ENCODE measurements at regions not wholly inside any gene's neighbourhood (a gene's known extent, or its start where the extent isn't known, plus 50 kb on each side); places are given as distances from the start of the nearest gene placed in this dataset.
"Not testable (repeated sequence)": the region's sequence is repeated elsewhere in the genome, so short reads cannot be mapped to it uniquely, and the experiment has no call there.

- DNase-seq (ENCODE audit: extremely low read depth, low read depth, low spot score), result no peak
Observed at GRCh38 chr14:31911160-31911559, 165.9 kb upstream of the ARHGAP5 start.

GRCh38 chr14:31913370-31913769 lies 163.7 kb upstream of the ARHGAP5 start:
- no peak for DNase-seq (ENCODE audit: extremely low read depth, low read depth, low spot score)

GRCh38 chr14:31918289-31918688 lies 158.8 kb upstream of the ARHGAP5 start:
- not testable (repeated sequence) for DNase-seq (ENCODE audit: extremely low read depth, low read depth, low spot score)

- no peak for DNase-seq (ENCODE audit: extremely low read depth, low read depth, low spot score)
Observed at GRCh38 chr14:31920001-31920400, 157.1 kb upstream of the ARHGAP5 start.

GRCh38 chr14:31920989-31921650 lies 156.0 kb upstream of the ARHGAP5 start:
- no peak for DNase-seq (ENCODE audit: extremely low read depth, low read depth, low spot score)

- DNase-seq (ENCODE audit: extremely low read depth, low read depth, low spot score), result no peak
Observed at GRCh38 chr14:31921721-31922120, 155.4 kb upstream of the ARHGAP5 start.

GRCh38 chr14:31926123-31926522 lies 151.0 kb upstream of the ARHGAP5 start:
- DNase-seq (ENCODE audit: extremely low read depth, low read depth, low spot score), result no peak

- peak; percentile 64 for DNase-seq (ENCODE audit: extremely low read depth, low read depth, low spot score)
Observed at GRCh38 chr14:31926652-31927347, 150.3 kb upstream of the ARHGAP5 start.

- peak; percentile 84 for DNase-seq (ENCODE audit: extremely low read depth, low read depth, low spot score)
Observed at GRCh38 chr14:31927348-31927832, 149.7 kb upstream of the ARHGAP5 start.

- no peak for DNase-seq (ENCODE audit: extremely low read depth, low read depth, low spot score)
Observed at GRCh38 chr14:31930070-31930469, 147.0 kb upstream of the ARHGAP5 start.

GRCh38 chr14:31930493-31931240 lies 146.4 kb upstream of the ARHGAP5 start:
- DNase-seq (ENCODE audit: extremely low read depth, low read depth, low spot score), result no peak

- DNase-seq (ENCODE audit: extremely low read depth, low read depth, low spot score), result no peak
Observed at GRCh38 chr14:31932675-31933074, 144.4 kb upstream of the ARHGAP5 start.

GRCh38 chr14:31933716-31934115 lies 143.4 kb upstream of the ARHGAP5 start:
- no peak for DNase-seq (ENCODE audit: extremely low read depth, low read depth, low spot score)

GRCh38 chr14:31934767-31935266 lies 142.3 kb upstream of the ARHGAP5 start:
- no peak for DNase-seq (ENCODE audit: extremely low read depth, low read depth, low spot score)

- DNase-seq (ENCODE audit: extremely low read depth, low read depth, low spot score), result no peak
Observed at GRCh38 chr14:31935391-31935790, 141.7 kb upstream of the ARHGAP5 start.

GRCh38 chr14:31936115-31936514 lies 141.0 kb upstream of the ARHGAP5 start:
- no peak for DNase-seq (ENCODE audit: extremely low read depth, low read depth, low spot score)

- no peak for DNase-seq (ENCODE audit: extremely low read depth, low read depth, low spot score)
Observed at GRCh38 chr14:31937730-31938346, 139.3 kb upstream of the ARHGAP5 start.

GRCh38 chr14:31939934-31940333 lies 137.2 kb upstream of the ARHGAP5 start:
- DNase-seq (ENCODE audit: extremely low read depth, low read depth, low spot score), result no peak

- no peak for DNase-seq (ENCODE audit: extremely low read depth, low read depth, low spot score)
Observed at GRCh38 chr14:31941487-31941886, 135.6 kb upstream of the ARHGAP5 start.

GRCh38 chr14:31942166-31942841 lies 134.8 kb upstream of the ARHGAP5 start:
- DNase-seq (ENCODE audit: extremely low read depth, low read depth, low spot score), result no peak
